ENCODE measurements at regions not wholly inside any gene's neighbourhood (a gene's known extent, or its start where the extent isn't known, plus 50 kb on each side); places are given as distances from the start of the nearest gene placed in this dataset.

- H3K27me3 Mint-ChIP-seq: peaks cover 32 to 67% (median 67%) of the 10 kb centered on the region in 3 donors
- no peak overlapping the region for H3K4me3 Mint-ChIP-seq
- DNase-seq (no peak), ATAC-seq (ENCODE audit: low read depth in 2 of 2) (no peak)
- H3K4me1 Mint-ChIP-seq: no peaks in the 10 kb centered on the region
- H3K9me3 Mint-ChIP-seq: no peaks in the 10 kb centered on the region
- H3K36me3 Mint-ChIP-seq: no peaks in the 10 kb centered on the region
- H3K27ac Mint-ChIP-seq: peak overlapping the region in 1 of 6 donors; percentile 26
These were observed 105.4 kb upstream of the ZMIZ1 start for GRCh38 chr10:78963074-78964034.

- no peak for ATAC-seq (ENCODE audit: low read depth in 2 of 2)
- H3K27ac Mint-ChIP-seq: no peak overlapping the region
- no peak overlapping the region for H3K4me3 Mint-ChIP-seq
- H3K27me3 Mint-ChIP-seq: peaks cover 32 to 71% (median 69%) of the 10 kb centered on the region in 3 donors
- no peaks in the 10 kb centered on the region for H3K4me1 Mint-ChIP-seq
- no peaks in the 10 kb centered on the region for H3K9me3 Mint-ChIP-seq
- DNase-seq: no peak
- H3K36me3 Mint-ChIP-seq: no peaks in the 10 kb centered on the region
These were observed 104.4 kb upstream of the ZMIZ1 start for GRCh38 chr10:78964274-78964951.

GRCh38 chr10:78964952-78965633, 103.7 kb upstream of the ZMIZ1 start:
- H3K4me3 Mint-ChIP-seq: no peak overlapping the region
- DNase-seq: no peak
- no peak overlapping the region for H3K27ac Mint-ChIP-seq
- no peaks in the 10 kb centered on the region for H3K36me3 Mint-ChIP-seq
- H3K9me3 Mint-ChIP-seq: no peaks in the 10 kb centered on the region
- ATAC-seq (ENCODE audit: low read depth in 2 of 2): no peak
- no peaks in the 10 kb centered on the region for H3K4me1 Mint-ChIP-seq
- peaks cover 30 to 71% (median 71%) of the 10 kb centered on the region in 3 donors for H3K27me3 Mint-ChIP-seq

GRCh38 chr10:78966182-78966787, 102.5 kb upstream of the ZMIZ1 start:
- DNase-seq (no peak), ATAC-seq (ENCODE audit: low read depth in 2 of 2) (no peak)
- H3K4me3 Mint-ChIP-seq: no peak overlapping the region
- no peaks in the 10 kb centered on the region for H3K9me3 Mint-ChIP-seq
- no peak overlapping the region for H3K27ac Mint-ChIP-seq
- peaks cover 31 to 72% (median 63%) of the 10 kb centered on the region in 3 donors for H3K27me3 Mint-ChIP-seq
- no peaks in the 10 kb centered on the region for H3K4me1 Mint-ChIP-seq
- peaks cover 0 to 4% of the 10 kb centered on the region in 2 donors for H3K36me3 Mint-ChIP-seq

DNA sequence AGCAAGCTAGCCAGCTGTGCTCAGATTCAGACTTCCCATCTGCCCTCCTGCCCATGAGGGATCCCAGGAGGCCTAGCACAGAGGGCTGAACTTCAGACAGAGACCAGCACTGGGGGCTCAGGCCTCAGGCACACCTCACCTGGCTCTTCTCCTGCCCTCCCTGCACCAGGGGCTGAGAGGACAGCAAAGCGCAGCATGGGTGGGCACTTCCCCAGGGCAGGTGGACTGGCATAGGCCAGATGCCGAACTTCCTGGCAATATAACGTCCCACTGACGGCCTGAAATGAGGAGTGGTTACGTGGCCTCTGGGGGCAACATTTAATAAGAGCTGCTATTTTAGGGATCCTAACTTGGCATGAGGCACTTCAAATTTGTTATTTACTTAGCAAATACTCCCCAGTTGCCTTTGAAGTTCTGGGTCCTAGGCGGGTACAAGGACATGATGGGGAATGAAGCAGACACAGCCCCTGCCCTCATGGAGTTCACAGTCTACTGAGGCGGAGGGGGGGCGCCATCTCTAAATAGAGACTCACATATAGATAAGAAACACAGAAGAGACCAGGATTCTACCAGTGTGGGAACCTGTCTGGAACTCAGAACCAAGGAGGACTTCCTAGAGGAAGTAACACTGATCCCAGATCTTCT, 101.8 kb upstream of the ZMIZ1 start:
- no peak for DNase-seq
- no peak overlapping the region for H3K4me3 Mint-ChIP-seq

DNA sequence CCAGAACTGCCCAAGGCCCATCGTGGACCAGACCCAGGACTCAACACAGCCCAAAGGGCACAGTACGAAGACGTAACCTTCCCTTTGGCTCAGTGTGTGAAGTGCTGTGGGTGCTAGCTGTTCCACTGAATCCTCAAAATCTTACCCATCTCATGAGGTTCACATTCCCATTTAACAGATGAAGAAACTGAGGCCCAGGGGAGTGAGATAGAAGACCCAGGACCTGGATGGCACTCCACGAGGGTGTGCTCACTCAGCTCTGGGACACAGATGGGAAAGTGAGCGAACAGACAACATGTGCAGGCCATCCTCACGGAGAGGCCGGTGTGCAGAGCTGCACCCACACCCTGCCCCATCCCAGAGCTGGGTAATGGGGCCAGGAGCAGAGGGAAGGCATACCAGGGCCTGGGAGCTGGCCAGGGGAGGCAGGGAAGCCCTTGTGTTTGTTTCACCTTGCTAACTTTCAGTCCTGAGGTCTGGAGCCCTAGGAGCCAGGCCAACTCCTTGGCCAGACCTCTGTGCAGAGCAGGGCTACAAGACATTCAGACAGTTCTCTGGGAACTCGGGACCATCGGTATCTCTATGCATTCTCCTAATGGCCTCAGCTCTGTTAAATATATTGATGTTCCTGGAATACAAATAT, 100.3 kb upstream of the ZMIZ1 start:
- H3K4me3 Mint-ChIP-seq: no peak overlapping the region
- peaks cover 31 to 78% (median 60%) of the 10 kb centered on the region in 3 donors for H3K27me3 Mint-ChIP-seq
- peaks cover 0 to 4% of the 10 kb centered on the region in 2 donors for H3K36me3 Mint-ChIP-seq
- H3K4me1 Mint-ChIP-seq: peaks cover 3 to 6% (median 5%) of the 10 kb centered on the region in 3 donors
- ATAC-seq (ENCODE audit: low read depth in 2 of 2): no peak
- no peak overlapping the region for H3K27ac Mint-ChIP-seq
- no peaks in the 10 kb centered on the region for H3K9me3 Mint-ChIP-seq
- no peak for DNase-seq

More for the DNA sequence above, 101.8 kb upstream of the ZMIZ1 start:
- no peaks in the 10 kb centered on the region for H3K4me1 Mint-ChIP-seq
- H3K36me3 Mint-ChIP-seq: peaks cover 0 to 4% of the 10 kb centered on the region in 2 donors
- no peak overlapping the region for H3K27ac Mint-ChIP-seq
- H3K27me3 Mint-ChIP-seq: peaks cover 31 to 68% (median 56%) of the 10 kb centered on the region in 3 donors
- no peaks in the 10 kb centered on the region for H3K9me3 Mint-ChIP-seq
- no peak for ATAC-seq (ENCODE audit: low read depth in 2 of 2)

GRCh38 chr10:78968943-78969342, 99.8 kb upstream of the ZMIZ1 start:
- DNase-seq (no peak), ATAC-seq (ENCODE audit: low read depth in 2 of 2) (no peak)
- no peak overlapping the region for H3K27ac Mint-ChIP-seq
- peaks cover 3 to 6% (median 5%) of the 10 kb centered on the region in 3 donors for H3K4me1 Mint-ChIP-seq
- no peaks in the 10 kb centered on the region for H3K9me3 Mint-ChIP-seq
- H3K27me3 Mint-ChIP-seq: peaks cover 31 to 78% (median 60%) of the 10 kb centered on the region in 3 donors
- no peak overlapping the region for H3K4me3 Mint-ChIP-seq
- peaks cover 0 to 4% of the 10 kb centered on the region in 2 donors for H3K36me3 Mint-ChIP-seq

DNA sequence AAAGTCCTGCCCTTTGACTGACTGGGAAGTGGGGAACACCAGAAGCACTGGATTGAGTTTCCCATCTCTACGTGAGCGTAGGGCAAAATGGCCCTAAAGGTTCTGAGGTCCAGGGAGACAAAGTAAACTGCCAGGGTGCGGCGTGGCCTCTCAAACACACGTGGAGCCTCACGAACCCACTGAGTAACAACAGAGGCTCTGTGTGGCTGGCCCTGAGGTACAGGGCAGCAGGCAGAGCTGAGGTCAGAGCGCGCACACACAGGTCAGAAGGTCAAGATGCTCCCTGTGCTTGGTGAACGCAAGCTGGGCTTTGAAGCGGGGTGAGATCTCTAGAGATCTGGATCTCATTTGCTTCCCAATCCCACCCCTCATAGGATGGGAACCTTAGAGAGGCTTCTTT, 99.0 kb upstream of the ZMIZ1 start:
- peaks cover 30 to 77% (median 62%) of the 10 kb centered on the region in 3 donors for H3K27me3 Mint-ChIP-seq
- no peak for ATAC-seq (ENCODE audit: low read depth in 2 of 2)
- no peak for DNase-seq
- H3K27ac Mint-ChIP-seq: no peak overlapping the region
- H3K4me3 Mint-ChIP-seq: no peak overlapping the region
- H3K9me3 Mint-ChIP-seq: peaks cover 0 to 2% (median 0%) of the 10 kb centered on the region in 7 donors
- peaks cover 0 to 4% of the 10 kb centered on the region in 2 donors for H3K36me3 Mint-ChIP-seq
- H3K4me1 Mint-ChIP-seq: peaks cover 11 to 13% (median 11%) of the 10 kb centered on the region in 3 donors

DNA sequence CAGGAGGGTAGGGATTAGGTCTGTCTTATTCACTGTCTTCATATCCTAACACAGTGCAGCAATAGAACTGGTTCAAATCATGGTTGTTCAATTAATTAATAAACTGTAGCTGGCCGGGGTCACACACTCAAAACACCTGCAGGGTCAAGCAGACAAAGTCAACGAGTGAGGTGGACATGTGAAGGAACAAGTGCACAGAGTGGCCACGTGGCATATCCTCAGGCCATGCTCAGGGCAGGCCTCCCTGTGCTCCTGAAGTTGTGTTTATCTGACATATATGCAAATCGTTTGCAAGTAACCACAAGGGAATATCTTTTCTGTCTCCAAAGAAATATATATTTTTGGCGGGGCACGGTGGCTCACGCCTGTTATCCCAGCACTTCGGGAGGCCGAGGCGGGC, 98.5 kb upstream of the ZMIZ1 start:
- ATAC-seq (ENCODE audit: low read depth in 2 of 2) (no peak), DNase-seq (no peak)
- Mint-ChIP-seq H3K4me3 (no peak overlapping the region), H3K36me3 (peaks cover 0 to 4% of the 10 kb centered on the region in 2 donors), H3K4me1 (peaks cover 11 to 14% (median 13%) of the 10 kb centered on the region in 3 donors), H3K27me3 (peaks cover 32 to 77% (median 62%) of the 10 kb centered on the region in 3 donors), H3K9me3 (peaks cover 0 to 2% (median 0%) of the 10 kb centered on the region in 7 donors), H3K27ac (peak overlapping the region in 1 of 6 donors; percentile 91)

GRCh38 chr10:78971094-78971682, 97.6 kb upstream of the ZMIZ1 start:
- peaks cover 0 to 4% of the 10 kb centered on the region in 2 donors for H3K36me3 Mint-ChIP-seq
- peaks cover 41 to 77% (median 62%) of the 10 kb centered on the region in 3 donors for H3K27me3 Mint-ChIP-seq
- DNase-seq (no peak), ATAC-seq (ENCODE audit: low read depth in 2 of 2) (no peak)
- H3K4me1 Mint-ChIP-seq: peaks cover 11 to 14% (median 13%) of the 10 kb centered on the region in 3 donors
- H3K9me3 Mint-ChIP-seq: peaks cover 0 to 2% (median 0%) of the 10 kb centered on the region in 7 donors
- no peak overlapping the region for H3K27ac Mint-ChIP-seq
- H3K4me3 Mint-ChIP-seq: no peak overlapping the region

GRCh38 chr10:78972160-78972946, 96.4 kb upstream of the ZMIZ1 start:
- Mint-ChIP-seq H3K27ac (no peak overlapping the region), H3K4me1 (peaks cover 11 to 14% (median 13%) of the 10 kb centered on the region in 3 donors), H3K9me3 (peaks cover 0 to 2% (median 0%) of the 10 kb centered on the region in 7 donors), H3K36me3 (peaks cover 0 to 4% of the 10 kb centered on the region in 2 donors), H3K4me3 (peak overlapping the region in 6 of 8 donors; percentile 14 to 89 (median 80)), H3K27me3 (peaks cover 46 to 77% (median 68%) of the 10 kb centered on the region in 3 donors)
- ATAC-seq (ENCODE audit: low read depth in 2 of 2) (no peak), DNase-seq (no peak)

Measured in naive B cell (primary cell).